ENCODE measurements at regions not wholly inside any gene's neighbourhood (a gene's known extent, or its start where the extent isn't known, plus 50 kb on each side); places are given as distances from the start of the nearest gene placed in this dataset.

DNA sequence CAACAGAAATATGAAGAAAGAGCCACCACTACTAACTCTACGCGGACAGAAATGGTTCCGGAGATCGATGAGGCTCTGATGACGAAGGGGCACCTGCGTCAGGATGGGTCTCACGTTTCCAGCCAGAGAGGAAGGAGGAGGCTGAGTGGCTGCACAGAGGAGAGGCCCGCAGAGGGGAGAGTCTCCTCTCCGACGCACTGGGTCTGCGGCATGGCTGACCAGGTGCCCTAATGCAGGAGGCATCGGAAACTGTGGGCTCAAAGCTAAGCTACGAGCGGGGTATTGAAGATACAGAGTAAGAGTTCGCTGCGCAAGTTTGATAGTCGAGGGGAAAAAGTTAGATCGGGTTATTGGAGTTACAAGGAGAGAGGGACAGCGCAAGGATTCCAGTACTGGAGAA, 69.9 kb downstream of the TTLL2 start:
- ATAC-seq (ENCODE audit: insufficient read depth, low read depth) (no peak), DNase-seq (no peak)
- no peaks in the 10 kb centered on the region for H3K9me3 ChIP-seq (ENCODE audit: insufficient read depth, low read length, severe bottlenecking)
- H3K27me3 ChIP-seq (ENCODE audit: insufficient read depth, low read length, poor library complexity), result no peaks in the 10 kb centered on the region
- no peaks in the 10 kb centered on the region for H3K36me3 ChIP-seq (ENCODE audit: insufficient read depth, low read length)
- no peaks in the 10 kb centered on the region for H3K4me1 ChIP-seq (ENCODE audit: insufficient read depth, low read length)
- no peaks in the 10 kb centered on the region for H4K20me1 ChIP-seq (ENCODE audit: insufficient read depth, low read length)
- TF ChIP-seq, protein P1, sequence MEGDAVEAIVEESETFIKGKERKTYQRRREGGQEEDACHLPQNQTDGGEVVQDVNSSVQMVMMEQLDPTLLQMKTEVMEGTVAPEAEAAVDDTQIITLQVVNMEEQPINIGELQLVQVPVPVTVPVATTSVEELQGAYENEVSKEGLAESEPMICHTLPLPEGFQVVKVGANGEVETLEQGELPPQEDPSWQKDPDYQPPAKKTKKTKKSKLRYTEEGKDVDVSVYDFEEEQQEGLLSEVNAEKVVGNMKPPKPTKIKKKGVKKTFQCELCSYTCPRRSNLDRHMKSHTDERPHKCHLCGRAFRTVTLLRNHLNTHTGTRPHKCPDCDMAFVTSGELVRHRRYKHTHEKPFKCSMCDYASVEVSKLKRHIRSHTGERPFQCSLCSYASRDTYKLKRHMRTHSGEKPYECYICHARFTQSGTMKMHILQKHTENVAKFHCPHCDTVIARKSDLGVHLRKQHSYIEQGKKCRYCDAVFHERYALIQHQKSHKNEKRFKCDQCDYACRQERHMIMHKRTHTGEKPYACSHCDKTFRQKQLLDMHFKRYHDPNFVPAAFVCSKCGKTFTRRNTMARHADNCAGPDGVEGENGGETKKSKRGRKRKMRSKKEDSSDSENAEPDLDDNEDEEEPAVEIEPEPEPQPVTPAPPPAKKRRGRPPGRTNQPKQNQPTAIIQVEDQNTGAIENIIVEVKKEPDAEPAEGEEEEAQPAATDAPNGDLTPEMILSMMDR (IDR thresholded peaks at IDR 0.05; ENCODE audit: borderline replicate concordance, extremely low read depth, low read length, poor library complexity, severe bottlenecking), result no peak
- no peak for TF ChIP-seq EZH2 (IDR thresholded peaks at IDR 0.05; ENCODE audit: borderline replicate concordance, low read depth, low read length, severe bottlenecking)
- no peak overlapping the region for H2AFZ ChIP-seq (ENCODE audit: low read depth, low read length)
- H3K79me2 ChIP-seq (ENCODE audit: insufficient read depth, low read length), result no peaks in the 10 kb centered on the region
- no peak overlapping the region for H3K4me3 ChIP-seq (ENCODE audit: low read depth in 1 of 2, low read length in 2 of 2)
- no peak overlapping the region for H3K9ac ChIP-seq (ENCODE audit: low read depth, low read length)
- H3K27ac ChIP-seq (ENCODE audit: low read length), result no peak overlapping the region
- no peak overlapping the region for H3K4me2 ChIP-seq (ENCODE audit: insufficient read depth, low read length)

DNA sequence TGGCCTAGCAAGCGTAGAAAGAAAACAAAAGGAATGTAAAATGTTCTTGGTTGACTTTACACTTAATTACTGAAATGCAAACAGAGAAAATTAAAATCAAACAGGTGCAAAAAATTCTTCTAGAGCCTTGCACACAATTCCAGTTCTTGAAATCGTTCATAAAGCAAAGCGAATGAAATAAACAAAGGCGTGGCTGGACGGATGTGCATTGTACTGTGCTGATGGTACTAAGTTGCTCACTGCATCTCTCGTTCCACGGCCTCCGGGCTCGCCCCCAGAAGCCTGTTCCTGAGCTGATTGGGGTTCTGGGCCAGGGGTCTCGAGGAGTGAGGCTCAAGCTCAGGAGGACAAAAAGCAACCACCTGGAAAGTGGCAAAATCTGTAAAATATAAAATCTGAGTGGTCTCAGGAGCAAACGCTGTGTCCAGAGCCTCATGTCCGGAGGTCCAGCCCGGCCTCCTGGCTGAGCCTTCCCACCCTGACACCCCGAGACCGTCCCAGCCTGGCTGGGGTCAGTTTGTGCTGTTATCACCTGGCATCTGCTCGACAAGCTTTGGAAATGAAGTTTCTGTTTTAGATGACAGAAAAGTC, 71.3 kb downstream of the TTLL2 start:
- H3K27ac ChIP-seq (ENCODE audit: low read length), result no peak overlapping the region
- H3K4me2 ChIP-seq (ENCODE audit: insufficient read depth, low read length), result no peak overlapping the region
- no peaks in the 10 kb centered on the region for H3K79me2 ChIP-seq (ENCODE audit: insufficient read depth, low read length)
- H2AFZ ChIP-seq (ENCODE audit: low read depth, low read length), result no peak overlapping the region
- H3K4me1 ChIP-seq (ENCODE audit: insufficient read depth, low read length), result no peaks in the 10 kb centered on the region
- H4K20me1 ChIP-seq (ENCODE audit: insufficient read depth, low read length), result no peaks in the 10 kb centered on the region
- no peaks in the 10 kb centered on the region for H3K9me3 ChIP-seq (ENCODE audit: insufficient read depth, low read length, severe bottlenecking)
- no peaks in the 10 kb centered on the region for H3K36me3 ChIP-seq (ENCODE audit: insufficient read depth, low read length)
- H3K9ac ChIP-seq (ENCODE audit: low read depth, low read length), result no peak overlapping the region
- no peak for ATAC-seq (ENCODE audit: insufficient read depth, low read depth)
- DNase-seq, result no peak
- no peak overlapping the region for H3K4me3 ChIP-seq (ENCODE audit: low read depth in 1 of 2, low read length in 2 of 2)
- no peak for TF ChIP-seq EZH2 (IDR thresholded peaks at IDR 0.05; ENCODE audit: borderline replicate concordance, low read depth, low read length, severe bottlenecking)
- TF ChIP-seq, protein P1 (IDR thresholded peaks at IDR 0.05; ENCODE audit: borderline replicate concordance, extremely low read depth, low read length, poor library complexity, severe bottlenecking), result no peak
- H3K27me3 ChIP-seq (ENCODE audit: insufficient read depth, low read length, poor library complexity), result no peaks in the 10 kb centered on the region

GRCh38 chr6:167396659-167397490, 72.0 kb downstream of the TTLL2 start:
- H3K9ac ChIP-seq (ENCODE audit: low read depth, low read length), result no peak overlapping the region
- H3K9me3 ChIP-seq (ENCODE audit: insufficient read depth, low read length, severe bottlenecking), result no peaks in the 10 kb centered on the region
- no peak for DNase-seq
- H3K79me2 ChIP-seq (ENCODE audit: insufficient read depth, low read length), result no peaks in the 10 kb centered on the region
- ATAC-seq (ENCODE audit: insufficient read depth, low read depth), result no peak
- no peak overlapping the region for H3K27ac ChIP-seq (ENCODE audit: low read length)
- H3K4me2 ChIP-seq (ENCODE audit: insufficient read depth, low read length), result no peak overlapping the region
- no peak for TF ChIP-seq EZH2 (IDR thresholded peaks at IDR 0.05; ENCODE audit: borderline replicate concordance, low read depth, low read length, severe bottlenecking)
- TF ChIP-seq, protein P1 (IDR thresholded peaks at IDR 0.05; ENCODE audit: borderline replicate concordance, extremely low read depth, low read length, poor library complexity, severe bottlenecking), result no peak
- no peak overlapping the region for H3K4me3 ChIP-seq (ENCODE audit: low read depth in 1 of 2, low read length in 2 of 2)
- no peaks in the 10 kb centered on the region for H3K36me3 ChIP-seq (ENCODE audit: insufficient read depth, low read length)
- H4K20me1 ChIP-seq (ENCODE audit: insufficient read depth, low read length), result no peaks in the 10 kb centered on the region
- H3K4me1 ChIP-seq (ENCODE audit: insufficient read depth, low read length), result no peaks in the 10 kb centered on the region
- H3K27me3 ChIP-seq (ENCODE audit: insufficient read depth, low read length, poor library complexity), result no peaks in the 10 kb centered on the region
- no peak overlapping the region for H2AFZ ChIP-seq (ENCODE audit: low read depth, low read length)
